WI38 (cell line): ENCODE measurements at regions not wholly inside any gene's neighbourhood (a gene's known extent, or its start where the extent isn't known, plus 50 kb on each side); places are given as distances from the start of the nearest gene placed in this dataset.

Experiments
- H3K4me3 ChIP-seq: 2 replicates; pipeline ENCODE4 v1.5.1; 2011; ENCODE audit warnings: low read depth, mild to moderate bottlenecking, control low read depth, low read length
- CTCF ChIP-seq: IDR thresholded peaks from 2 replicates; pipeline ENCODE4 v1.5.1; 2012; ENCODE audit warnings: low read depth, mild to moderate bottlenecking, control low read depth, low read length

GRCh38 chr7:148527717-148528168, 62.8 kb upstream of the C7orf33 start:
- TF ChIP-seq CTCF: peak; percentile 42

DNA sequence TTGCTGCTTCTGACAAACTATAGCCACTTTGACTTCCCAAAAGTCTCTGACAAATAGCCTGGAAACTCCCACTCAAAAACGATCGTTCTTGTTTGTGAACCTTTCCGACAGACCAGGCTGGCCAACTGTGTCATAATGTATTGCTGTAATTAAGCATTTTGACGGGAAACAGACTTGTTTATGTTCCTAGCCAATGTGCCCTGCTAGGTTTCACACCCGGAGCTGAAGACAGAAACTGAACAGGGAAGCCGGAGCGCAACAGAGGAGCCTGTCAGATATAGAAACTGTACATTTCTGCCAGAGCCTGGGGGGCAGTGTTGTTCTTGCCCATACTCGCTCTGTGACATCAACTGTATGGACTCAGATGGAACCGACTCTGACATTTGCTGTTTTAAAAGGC, 55.3 kb upstream of the C7orf33 start:
- no peak overlapping the region for H3K4me3 ChIP-seq
- no peak for TF ChIP-seq CTCF

More at GRCh38 chr7:148527717-148528168, 62.8 kb upstream of the C7orf33 start:
- H3K4me3 ChIP-seq: no peak overlapping the region

- no peak for TF ChIP-seq CTCF
- H3K4me3 ChIP-seq: no peak overlapping the region
These were observed 53.1 kb upstream of the C7orf33 start for GRCh38 chr7:148537435-148537834.

GRCh38 chr7:148540041-148540738, 50.4 kb upstream of the C7orf33 start:
- no peak for TF ChIP-seq CTCF
- H3K4me3 ChIP-seq: no peak overlapping the region
